Osteoblast (primary cell): ENCODE measurements at regions not wholly inside any gene's neighbourhood (a gene's known extent, or its start where the extent isn't known, plus 50 kb on each side); places are given as distances from the start of the nearest gene placed in this dataset.

ENCODE experiments used
- DNase-seq: peaks from one replicate; pipeline ENCODE4 v3.0.0; 2011; ENCODE audit warnings: low spot score, mixed read lengths; ENCODE audit not compliant: insufficient read length; ENCODE audit errors: missing footprints
- H2AFZ ChIP-seq: 2 replicates; pipeline ENCODE4 v1.6.0; 2011; ENCODE audit warnings: mild to moderate bottlenecking, low read length
- H3K27ac ChIP-seq: 2 replicates; pipeline ENCODE4 v1.5.1; 2011; ENCODE audit warnings: mild to moderate bottlenecking, low read depth, low read length, moderate library complexity
- H3K27me3 ChIP-seq: 2 replicates; pipeline ENCODE4 v1.6.0; 2012; ENCODE audit warnings: mild to moderate bottlenecking, control low read depth, inconsistent platforms, low read length, moderate library complexity; ENCODE audit not compliant: insufficient read depth
- H3K36me3 ChIP-seq: 2 replicates; pipeline ENCODE4 v1.5.1; 2011; ENCODE audit warnings: mild to moderate bottlenecking, low read length, control low read depth, moderate library complexity; ENCODE audit not compliant: insufficient read depth
- H3K4me1 ChIP-seq: 2 replicates; pipeline ENCODE4 v1.5.1; 2011; ENCODE audit warnings: mild to moderate bottlenecking, low read length, control low read depth, moderate library complexity; ENCODE audit not compliant: insufficient read depth
- H3K4me2 ChIP-seq: 2 replicates; pipeline ENCODE4 v1.6.0; 2011; ENCODE audit warnings: mild to moderate bottlenecking, low read length; ENCODE audit not compliant: insufficient read depth
- H3K4me3 ChIP-seq: fragments of 200-600 bp; sonication (generic); 3 replicates; pipeline ENCODE4 v1.5.1; 2012; ENCODE audit warnings: mild to moderate bottlenecking, low read length, inconsistent platforms; ENCODE audit not compliant: insufficient read depth
- H3K79me2 ChIP-seq: 2 replicates; pipeline ENCODE4 v1.6.0; 2012; ENCODE audit warnings: mild to moderate bottlenecking, low read length, control low read depth, inconsistent platforms; ENCODE audit not compliant: insufficient read depth
- H3K9me3 ChIP-seq: 2 replicates; pipeline ENCODE4 v1.5.1; 2011; ENCODE audit warnings: low read depth, low read length, control low read depth
- H4K20me1 ChIP-seq: 2 replicates; pipeline ENCODE4 v1.6.0; 2012; ENCODE audit warnings: mild to moderate bottlenecking, low read length, control low read depth; ENCODE audit not compliant: insufficient read depth
- TF ChIP-seq, protein P1 (sequence below): IDR thresholded peaks from 2 replicates; pipeline ENCODE4 v1.5.1; 2011; ENCODE audit warnings: mild to moderate bottlenecking, low read depth, low read length, moderate library complexity; ENCODE audit errors: extremely low read depth

DNA sequence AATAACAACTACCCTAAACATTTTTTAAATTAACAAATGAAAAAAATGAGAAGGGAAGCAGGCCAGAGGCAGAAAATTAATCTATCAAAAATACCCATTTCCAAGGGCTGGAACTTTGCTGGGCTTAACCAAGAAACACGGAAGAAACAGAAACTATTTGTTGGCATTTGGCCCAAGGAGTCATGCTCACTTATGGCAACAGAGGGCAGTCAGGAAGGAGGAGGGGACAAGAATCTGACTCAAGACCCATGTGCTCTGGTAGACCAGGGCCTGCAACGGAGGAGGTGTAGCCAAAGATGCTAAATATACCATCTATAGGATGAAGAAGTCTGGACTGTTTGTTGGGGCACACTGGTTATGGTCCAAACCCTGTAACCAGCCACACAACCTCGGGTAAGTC, 496.7 kb downstream of the COG6 start:
- H3K27ac ChIP-seq = no peak overlapping the region
- H2AFZ ChIP-seq = peak overlapping the region; percentile 86

DNA sequence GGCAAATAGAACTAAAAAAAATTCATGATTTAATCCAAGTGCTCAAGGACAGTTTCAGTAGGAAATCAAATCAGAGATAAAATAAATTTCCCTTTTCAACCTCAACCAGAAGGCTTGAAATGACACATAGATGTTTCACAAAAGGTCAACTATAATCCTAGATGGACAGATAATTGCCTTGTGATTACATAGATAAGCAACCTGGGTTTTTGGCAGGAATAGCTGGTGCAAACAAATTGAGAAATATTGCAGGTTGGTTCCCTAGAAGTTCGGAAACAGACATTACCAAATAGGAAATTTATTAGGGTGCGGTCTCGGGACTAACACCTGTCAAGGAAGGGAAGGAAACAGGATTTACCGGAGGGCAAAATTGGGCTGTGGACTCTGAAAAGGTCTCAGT, 497.5 kb downstream of the COG6 start:
- peaks cover 27% of the 10 kb centered on the region for H3K4me1 ChIP-seq
- no peaks in the 10 kb centered on the region for H3K9me3 ChIP-seq
- H3K27ac ChIP-seq = no peak overlapping the region
- TF ChIP-seq, protein P1, sequence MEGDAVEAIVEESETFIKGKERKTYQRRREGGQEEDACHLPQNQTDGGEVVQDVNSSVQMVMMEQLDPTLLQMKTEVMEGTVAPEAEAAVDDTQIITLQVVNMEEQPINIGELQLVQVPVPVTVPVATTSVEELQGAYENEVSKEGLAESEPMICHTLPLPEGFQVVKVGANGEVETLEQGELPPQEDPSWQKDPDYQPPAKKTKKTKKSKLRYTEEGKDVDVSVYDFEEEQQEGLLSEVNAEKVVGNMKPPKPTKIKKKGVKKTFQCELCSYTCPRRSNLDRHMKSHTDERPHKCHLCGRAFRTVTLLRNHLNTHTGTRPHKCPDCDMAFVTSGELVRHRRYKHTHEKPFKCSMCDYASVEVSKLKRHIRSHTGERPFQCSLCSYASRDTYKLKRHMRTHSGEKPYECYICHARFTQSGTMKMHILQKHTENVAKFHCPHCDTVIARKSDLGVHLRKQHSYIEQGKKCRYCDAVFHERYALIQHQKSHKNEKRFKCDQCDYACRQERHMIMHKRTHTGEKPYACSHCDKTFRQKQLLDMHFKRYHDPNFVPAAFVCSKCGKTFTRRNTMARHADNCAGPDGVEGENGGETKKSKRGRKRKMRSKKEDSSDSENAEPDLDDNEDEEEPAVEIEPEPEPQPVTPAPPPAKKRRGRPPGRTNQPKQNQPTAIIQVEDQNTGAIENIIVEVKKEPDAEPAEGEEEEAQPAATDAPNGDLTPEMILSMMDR = no peak
- H3K4me2 ChIP-seq = no peak overlapping the region
- H3K4me3 ChIP-seq = no peak overlapping the region
- DNase-seq = no peak
- no peaks in the 10 kb centered on the region for H3K27me3 ChIP-seq
- H3K79me2 ChIP-seq = no peaks in the 10 kb centered on the region
- no peak overlapping the region for H2AFZ ChIP-seq
- H3K36me3 ChIP-seq = no peaks in the 10 kb centered on the region
- no peaks in the 10 kb centered on the region for H4K20me1 ChIP-seq

More for the DNA sequence above, 496.7 kb downstream of the COG6 start:
- TF ChIP-seq, protein P1 = peak; percentile 16
- no peaks in the 10 kb centered on the region for H3K27me3 ChIP-seq
- peaks cover 27% of the 10 kb centered on the region for H3K4me1 ChIP-seq
- H3K36me3 ChIP-seq = no peaks in the 10 kb centered on the region
- DNase-seq = no peak
- H4K20me1 ChIP-seq = no peaks in the 10 kb centered on the region
- no peaks in the 10 kb centered on the region for H3K9me3 ChIP-seq
- H3K4me3 ChIP-seq = no peak overlapping the region
- H3K4me2 ChIP-seq = no peak overlapping the region
- no peaks in the 10 kb centered on the region for H3K79me2 ChIP-seq

DNA sequence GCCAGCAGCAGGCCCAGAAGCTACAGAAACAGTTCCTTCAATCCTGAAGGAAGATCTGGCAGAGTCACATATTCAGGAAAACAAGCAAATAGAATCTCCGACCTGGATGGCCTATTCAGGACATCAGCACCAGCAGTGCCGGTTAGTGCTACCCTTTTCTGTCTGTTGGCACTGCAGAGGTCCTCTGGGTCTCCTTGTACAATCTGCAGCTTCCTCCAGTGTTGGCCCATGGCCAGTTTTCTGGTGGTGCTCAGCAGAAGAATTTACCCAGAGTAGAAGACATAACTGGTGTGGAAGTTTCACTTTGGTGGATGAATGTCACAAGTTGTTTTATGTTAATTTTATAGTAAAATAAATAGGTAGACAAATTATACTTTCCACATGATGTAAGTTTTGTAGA, 498.1 kb downstream of the COG6 start:
- no peak overlapping the region for H3K27ac ChIP-seq
- TF ChIP-seq, protein P1 = no peak
- H3K79me2 ChIP-seq = no peaks in the 10 kb centered on the region
- no peak overlapping the region for H2AFZ ChIP-seq
- H3K9me3 ChIP-seq = no peaks in the 10 kb centered on the region
- no peak for DNase-seq
- no peak overlapping the region for H3K4me2 ChIP-seq
- H3K4me3 ChIP-seq = no peak overlapping the region
- no peaks in the 10 kb centered on the region for H4K20me1 ChIP-seq
- no peaks in the 10 kb centered on the region for H3K27me3 ChIP-seq
- no peaks in the 10 kb centered on the region for H3K36me3 ChIP-seq
- H3K4me1 ChIP-seq = peaks cover 33% of the 10 kb centered on the region

DNA sequence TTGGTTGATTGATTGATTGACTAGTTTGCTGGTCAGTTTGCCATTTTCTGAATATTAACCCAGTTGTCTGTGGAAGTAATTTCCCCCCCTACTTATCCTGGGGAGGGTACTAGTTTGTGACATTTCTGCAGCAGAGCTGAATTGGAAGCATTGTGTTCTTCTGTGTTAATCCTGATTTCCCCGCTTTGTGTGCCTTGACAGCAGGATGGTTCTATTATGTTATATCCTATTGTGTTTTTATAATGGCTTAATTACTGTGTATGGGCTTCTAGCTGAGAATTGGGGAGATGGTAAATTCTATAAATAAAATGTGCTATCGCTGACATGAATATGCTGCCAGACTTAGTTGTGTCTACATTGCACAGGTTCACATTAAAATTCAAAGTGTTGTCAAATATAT, 499.7 kb downstream of the COG6 start:
- Histone ChIP-seq H4K20me1 (no peaks in the 10 kb centered on the region), H3K4me3 (no peak overlapping the region), H3K79me2 (no peaks in the 10 kb centered on the region), H3K27me3 (no peaks in the 10 kb centered on the region), H3K4me2 (no peak overlapping the region), H3K36me3 (no peaks in the 10 kb centered on the region), H3K27ac (no peak overlapping the region), H2AFZ (no peak overlapping the region), H3K9me3 (no peaks in the 10 kb centered on the region), H3K4me1 (peaks cover 22% of the 10 kb centered on the region)
- TF ChIP-seq, protein P1 = no peak
- DNase-seq = no peak
